ENCODE measurements at regions not wholly inside any gene's neighbourhood (a gene's known extent, or its start where the extent isn't known, plus 50 kb on each side); places are given as distances from the start of the nearest gene placed in this dataset.
A peak's percentile ranks its signal among the peaks of the same experiment; 100 is the strongest.
"Not testable (repeated sequence)": the region's sequence is repeated elsewhere in the genome, so short reads cannot be mapped to it uniquely, and the experiment has no call there.

DNA sequence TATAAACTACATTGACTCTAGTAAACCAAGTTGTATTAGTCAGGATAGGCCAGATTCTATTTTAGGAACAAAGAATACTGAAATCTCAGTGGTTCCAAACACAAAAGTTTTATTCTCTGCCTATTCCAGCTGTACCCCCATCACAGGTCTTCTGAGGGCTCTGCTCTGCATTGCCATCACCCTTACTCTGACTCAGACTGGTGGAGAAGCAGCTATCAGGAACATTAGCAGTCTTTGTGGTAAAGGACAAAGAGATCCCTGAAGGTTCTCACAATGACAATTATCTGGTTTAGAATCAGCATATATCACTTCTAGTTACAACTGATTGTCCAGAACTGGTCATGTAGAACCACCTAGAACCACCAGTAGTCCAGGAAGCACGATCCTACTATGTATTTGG is 251.1 kb downstream of the GLUD2 start:
- DNase-seq (ENCODE audit: low read depth in 3 of 3): no peak

DNA sequence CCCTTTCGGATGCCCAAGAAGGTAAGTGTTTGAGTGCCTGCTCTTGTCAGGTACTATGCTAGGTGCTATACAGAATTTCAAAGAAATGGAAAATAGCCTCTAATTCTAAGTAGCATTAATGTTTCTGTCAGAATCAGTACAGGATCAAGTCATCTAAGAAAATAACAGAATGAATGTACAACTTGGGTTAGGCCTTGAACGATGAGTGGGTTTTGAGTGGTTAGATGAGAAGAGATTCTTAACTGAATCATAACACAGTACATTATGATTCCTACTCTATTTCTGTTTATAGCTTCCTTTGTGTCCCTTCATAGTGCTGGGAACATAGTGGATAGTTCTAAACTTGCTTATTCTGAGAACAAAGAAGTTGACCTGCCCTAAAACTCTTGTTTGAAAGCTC is 253.9 kb downstream of the GLUD2 start:
- DNase-seq (ENCODE audit: low read depth in 3 of 3): no peak

DNA sequence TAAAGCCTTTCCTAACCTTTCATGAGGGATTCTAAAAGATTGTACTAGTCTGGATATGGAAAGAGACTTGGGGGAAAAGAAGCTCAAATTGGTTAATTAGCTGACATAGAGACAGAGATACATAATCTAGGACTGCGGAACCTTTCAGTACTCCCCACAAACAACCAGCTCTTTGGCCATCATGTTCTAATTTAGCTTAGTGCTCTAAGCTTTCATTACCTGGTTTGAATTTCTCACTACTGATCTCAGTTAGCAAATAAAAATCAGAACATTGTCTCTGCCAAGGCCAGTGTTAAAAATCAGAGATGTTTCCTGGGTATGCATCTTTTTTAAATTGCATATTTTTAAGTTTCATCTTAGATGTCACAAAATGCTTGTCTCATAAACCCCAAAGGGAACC is 254.4 kb downstream of the GLUD2 start:
- DNase-seq (ENCODE audit: low read depth in 3 of 3): no peak

DNA sequence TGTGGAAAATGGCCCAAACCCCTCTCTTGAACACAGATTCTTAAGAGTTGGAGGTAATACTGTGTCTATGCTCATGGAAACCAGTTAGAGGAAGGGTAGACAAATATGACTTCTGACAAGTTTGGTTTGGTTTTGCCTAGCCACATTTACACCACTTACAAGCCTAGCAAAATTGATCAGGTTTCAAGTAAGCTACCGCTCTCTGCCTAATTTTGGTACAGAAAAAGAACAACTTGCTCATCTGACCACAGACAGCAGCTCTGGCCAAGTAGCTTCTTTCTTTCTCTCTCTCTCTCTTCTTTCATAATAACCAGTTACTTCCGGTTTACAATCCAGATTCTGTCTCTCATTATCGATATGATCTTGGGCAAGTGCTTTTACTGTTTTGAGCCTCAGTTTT is 260.0 kb downstream of the GLUD2 start:
- no peak for DNase-seq (ENCODE audit: low read depth in 3 of 3)

DNA sequence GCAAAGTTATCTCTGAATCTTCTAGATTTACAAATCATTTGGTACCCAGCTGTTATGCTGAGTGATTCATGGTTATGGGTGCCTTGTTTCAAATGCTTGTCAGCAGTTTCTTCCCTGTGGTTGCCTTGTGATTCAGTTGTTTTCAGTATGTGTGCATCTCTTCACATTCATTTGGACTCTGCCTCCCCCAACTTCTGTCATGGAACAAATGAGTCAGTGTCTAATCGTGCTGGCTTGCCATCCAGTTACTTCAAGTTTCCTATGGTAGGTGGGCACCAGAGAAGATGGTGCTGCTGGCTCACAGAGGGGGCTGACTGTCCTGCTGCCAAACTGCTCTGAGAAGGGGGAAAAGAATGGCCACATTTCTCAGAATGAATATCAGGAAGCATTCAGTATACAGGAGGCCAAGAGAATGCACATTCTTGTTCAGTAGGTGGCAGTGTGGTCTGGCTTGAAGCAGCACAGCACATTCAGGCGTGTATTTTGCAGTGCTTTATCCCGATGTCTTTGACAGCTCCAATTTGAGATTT is 260.9 kb downstream of the GLUD2 start:
- peak; percentile 27 to 70 (median 49) for DNase-seq (ENCODE audit: low read depth in 3 of 3)

DNA sequence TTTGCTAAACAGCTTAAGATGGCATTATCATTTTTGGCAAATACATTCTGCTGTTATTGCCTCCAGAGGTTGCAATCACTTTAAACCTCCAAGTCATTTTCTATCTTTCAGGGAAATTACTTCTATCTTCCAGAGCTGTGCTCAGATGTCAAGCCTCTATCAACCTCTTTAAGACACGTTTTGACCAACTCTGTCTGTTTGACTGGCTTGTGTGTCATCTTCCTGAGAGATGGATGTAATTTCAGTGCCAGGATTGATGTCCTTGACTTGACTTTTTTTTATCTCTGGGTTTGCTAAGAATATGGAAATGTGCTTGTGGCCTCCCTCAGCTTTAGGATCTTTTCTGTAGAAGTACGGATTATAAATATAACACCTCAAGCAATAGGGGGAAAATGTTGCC is 263.4 kb downstream of the GLUD2 start:
- DNase-seq (ENCODE audit: low read depth in 3 of 3): no peak

DNA sequence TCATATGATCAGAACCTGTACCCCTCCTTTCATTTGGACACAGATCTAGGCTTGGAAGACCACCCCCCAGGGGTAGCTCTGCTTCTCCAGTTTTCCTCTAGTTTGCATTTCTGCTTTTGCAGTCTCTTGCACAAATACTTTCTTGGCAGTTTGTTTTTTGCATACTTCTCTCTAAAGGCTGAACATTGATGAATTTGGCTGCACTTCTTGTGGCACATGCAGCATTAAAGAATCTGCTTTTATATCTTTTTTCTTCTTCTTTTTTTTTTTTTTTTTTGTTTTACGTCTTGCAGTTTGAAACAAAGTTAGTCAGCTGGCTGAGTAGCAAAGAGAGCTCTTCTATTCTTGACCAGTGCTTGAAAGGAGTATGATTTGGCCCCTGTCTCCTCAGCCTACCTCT is 273.0 kb downstream of the GLUD2 start:
- DNase-seq (ENCODE audit: low read depth in 3 of 3): no peak

DNA sequence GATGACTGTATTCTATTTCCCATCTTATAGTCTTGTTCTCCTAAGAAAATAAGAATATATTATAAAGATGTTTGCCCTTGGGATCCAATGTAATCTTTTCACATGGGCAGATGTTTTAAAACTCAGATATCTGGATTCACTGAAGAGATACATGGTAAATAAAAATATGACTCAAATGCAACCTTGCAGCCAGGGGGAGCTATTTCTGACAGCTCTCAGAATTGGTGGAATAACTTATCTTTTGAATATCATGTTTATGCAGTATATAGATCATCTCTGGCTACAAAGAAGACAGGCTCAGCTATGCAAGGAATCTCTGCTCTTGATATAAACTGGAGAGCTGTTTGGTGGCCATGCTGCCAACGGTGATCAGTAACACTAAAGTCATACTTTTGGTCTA is 274.7 kb downstream of the GLUD2 start:
- no peak for DNase-seq (ENCODE audit: low read depth in 3 of 3)

DNA sequence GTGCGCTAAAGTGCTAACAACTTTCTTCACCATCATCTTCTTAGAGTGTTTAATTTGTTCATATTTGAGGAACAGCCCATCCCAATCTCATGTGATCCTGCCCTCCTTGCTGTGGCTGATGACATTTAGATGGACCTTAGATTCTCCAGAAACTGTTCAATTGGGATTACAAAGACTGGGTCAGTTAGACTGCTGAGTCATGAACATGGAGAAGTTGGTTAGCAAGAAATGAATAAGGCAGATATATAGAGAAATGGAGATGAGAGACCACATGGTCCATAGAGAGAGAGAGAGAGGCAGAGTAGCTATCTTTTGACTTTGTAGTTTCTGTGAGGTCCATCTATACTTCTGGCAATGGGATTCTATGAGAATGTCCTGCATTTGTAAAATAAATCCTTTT is 275.9 kb downstream of the GLUD2 start:
- DNase-seq (ENCODE audit: low read depth in 3 of 3): no peak

DNA sequence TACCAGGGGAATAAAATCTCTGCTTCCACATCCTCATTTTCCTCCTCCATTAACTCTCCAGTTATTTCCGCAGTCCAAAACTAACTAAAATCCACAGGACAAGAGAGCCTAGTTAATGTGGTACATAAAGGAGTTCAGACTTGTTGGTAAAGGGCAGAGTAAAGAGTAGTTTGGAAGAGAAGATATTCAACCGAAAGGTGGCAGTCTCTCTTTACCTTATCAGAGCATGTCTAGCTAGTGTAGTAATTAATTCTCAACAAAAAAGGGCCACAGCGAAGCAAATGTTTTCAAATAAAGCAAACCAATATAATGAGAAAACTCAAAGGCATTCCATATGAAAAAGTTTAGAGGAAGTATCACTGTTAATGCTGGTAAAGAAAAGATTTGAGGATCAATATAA is 286.5 kb downstream of the GLUD2 start:
- no peak for DNase-seq (ENCODE audit: low read depth in 3 of 3)

DNA sequence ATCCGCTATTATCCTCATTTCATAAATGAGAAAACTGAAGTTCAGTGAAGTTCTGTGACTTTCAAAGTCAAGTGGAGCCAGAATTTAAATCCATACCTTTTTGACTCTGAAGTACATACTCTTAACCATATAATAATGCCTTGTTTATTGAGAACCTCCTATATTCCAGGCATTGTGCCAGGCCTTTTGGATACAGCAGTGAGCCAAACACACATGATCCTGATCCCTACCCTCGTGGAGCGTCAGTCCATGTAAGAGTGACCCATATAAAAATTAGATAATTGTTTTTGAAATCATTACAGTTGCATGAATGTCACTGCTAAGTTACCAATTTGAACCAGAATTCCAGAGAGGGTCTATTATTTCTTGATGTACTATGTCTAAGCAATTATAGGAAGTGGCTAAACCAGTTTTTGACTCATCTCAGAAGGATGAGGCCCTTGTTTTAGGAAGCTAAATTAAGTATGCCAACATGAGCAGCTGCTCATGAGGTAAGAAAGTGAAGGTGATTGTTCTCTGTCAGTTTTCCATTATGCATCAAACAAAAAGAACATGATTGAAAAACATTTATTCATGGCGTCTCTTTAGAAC is 289.5 kb downstream of the GLUD2 start:
- no peak for DNase-seq (ENCODE audit: low read depth in 3 of 3)

DNA sequence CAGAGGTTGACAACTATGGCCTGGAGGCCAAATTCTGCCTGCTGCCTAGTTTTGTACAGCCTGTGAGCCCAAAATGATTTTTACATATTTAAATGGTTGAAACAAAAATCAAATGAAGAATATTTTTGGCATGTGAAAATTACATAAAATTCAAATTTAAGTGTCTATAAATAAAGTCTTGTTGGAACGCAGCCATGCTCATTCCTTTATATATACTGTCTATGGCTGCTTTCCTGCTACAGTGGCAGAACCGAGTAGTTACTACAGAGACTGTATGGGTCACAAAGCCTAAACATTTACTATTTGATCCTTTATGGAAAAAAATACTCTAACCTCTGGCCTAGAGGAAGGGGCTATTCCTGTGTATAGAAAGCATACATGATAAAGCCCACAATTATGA is 290.4 kb downstream of the GLUD2 start:
- DNase-seq (ENCODE audit: low read depth in 3 of 3): no peak

DNA sequence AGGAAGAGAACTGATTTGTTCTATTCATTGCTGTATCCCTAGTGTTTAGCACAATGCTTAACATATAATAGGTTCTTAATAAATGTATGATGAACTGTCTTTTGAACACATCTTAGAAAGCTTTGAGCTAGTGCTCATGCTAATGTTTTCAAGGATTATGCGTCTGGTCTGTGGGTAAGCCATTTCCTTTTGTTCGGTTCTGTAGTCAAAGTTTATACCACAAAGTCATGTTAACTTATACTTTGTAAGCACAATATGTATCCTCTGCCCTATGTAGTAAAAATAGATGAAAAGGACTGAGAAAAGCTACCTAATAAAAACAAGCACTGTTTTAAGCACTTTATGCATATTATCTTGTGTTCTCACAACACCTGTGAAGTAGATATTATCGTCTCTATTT is 301.9 kb downstream of the GLUD2 start:
- DNase-seq (ENCODE audit: low read depth in 3 of 3): no peak

DNA sequence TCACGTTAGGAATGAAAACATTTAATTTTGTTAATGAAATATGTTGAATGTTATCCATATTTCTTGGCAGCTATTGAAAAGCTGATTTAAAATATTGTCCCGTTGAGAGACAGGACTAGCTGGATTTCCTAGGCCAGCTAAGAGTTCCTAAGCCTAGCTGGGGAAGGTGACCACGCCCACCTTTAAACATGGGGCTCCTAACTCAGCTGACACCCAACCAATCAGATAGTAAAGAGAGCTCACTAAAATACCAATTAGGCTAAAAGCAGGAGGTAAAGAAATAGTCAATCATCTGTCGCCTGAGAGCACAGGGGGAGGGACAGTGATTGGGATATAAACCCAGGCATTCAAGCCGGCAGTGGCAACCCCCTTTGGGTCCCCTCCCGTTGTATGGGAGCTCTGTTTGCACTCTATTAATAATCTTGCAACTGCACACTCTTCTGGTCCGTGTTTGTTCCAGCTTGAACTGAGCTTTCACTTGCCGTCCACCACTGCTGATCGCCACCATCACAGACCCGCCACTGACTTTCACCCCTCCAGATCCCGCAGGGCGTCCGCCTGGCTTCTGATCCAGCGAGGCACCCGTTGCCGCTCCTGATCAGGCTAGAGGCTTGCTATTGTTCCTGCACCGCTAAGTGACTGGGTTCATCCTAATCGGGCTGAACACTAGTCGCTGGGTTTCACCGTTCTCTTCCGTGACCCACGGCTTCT is 308.9 kb downstream of the GLUD2 start:
- DNase-seq (ENCODE audit: low read depth in 3 of 3): no peak

DNA sequence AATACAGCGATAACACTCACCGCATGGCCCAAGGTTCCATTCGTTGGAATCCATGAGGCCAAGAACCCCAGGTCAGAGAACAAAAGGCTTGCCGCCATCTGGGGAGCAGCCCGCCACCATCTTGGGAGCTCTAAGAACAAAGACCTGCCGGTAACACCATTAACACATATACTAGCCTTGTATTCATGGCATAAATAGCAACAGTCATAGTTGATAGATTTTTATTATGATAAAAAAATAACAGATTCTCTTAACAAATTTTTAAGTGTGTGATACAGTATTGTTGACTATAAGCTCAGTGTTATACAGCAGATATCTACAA is 309.4 kb downstream of the GLUD2 start:
- DNase-seq (ENCODE audit: low read depth in 3 of 3): no peak

DNA sequence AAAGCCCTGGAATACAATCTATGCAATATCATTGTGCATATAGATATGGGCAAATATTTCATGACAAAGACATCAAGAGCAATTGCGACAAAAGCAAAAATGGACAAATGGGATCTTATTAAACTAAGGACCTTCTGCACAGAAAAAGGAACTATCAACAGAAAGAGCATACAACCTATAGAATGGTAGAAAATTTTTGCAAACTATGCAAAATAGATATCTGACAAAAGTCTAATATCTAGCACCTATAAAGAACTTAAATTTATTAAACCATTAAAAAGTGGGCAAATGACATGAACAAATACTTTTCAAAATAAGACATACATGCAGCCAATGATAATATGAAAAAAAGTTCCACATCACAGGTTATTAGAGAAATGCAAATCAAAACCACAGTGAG is 312.9 kb downstream of the GLUD2 start:
- no peak for DNase-seq (ENCODE audit: low read depth in 3 of 3)

DNA sequence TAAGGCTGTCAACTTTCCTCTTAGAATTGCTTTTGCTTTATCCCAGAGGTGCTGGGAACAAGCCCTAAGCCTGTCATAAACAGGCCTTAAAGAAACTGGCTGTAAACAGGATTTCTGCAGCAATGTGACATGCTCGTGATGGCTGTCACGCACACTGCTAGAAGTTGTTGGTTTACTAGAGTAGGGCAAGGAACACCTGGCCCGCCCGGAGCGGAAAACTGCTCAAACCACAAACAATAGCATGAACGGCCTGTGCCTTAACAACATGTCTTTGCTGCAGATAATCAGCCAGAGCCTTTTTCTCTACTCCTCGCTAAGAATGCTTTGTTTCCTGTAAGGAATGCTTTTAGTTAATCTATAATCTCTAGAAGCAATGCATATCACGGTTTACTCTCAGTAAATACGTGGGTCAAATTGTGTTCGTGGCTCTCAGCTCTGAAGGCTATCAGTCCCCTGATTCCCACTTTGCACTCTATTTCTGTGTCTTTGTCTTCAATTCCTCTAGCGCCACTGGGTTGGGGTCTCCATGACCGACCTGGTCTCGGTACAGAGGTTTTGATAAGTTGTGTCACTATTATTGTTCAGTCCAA is 318.3 kb downstream of the GLUD2 start:
- DNase-seq (ENCODE audit: low read depth in 3 of 3): no peak

DNA sequence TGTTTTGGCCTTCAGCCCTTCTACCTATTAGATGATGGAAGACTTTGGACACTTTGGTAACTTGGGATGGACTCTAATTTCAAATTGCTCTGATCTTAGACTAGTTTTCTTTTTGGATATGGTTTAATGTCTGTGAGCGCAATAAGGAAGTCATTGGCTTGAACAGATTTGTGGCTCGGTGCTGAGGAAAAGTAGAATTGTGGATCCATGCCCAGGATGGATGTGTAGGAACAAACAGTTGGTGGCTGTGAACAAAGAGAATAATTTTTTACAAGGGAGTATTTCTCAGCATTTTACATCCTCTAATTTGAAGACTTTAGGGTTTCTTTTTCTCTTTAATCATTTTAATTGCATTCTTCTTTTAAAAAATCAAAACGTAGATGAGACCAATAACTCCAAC is 327.1 kb downstream of the GLUD2 start:
- DNase-seq (ENCODE audit: low read depth in 3 of 3): no peak

DNA sequence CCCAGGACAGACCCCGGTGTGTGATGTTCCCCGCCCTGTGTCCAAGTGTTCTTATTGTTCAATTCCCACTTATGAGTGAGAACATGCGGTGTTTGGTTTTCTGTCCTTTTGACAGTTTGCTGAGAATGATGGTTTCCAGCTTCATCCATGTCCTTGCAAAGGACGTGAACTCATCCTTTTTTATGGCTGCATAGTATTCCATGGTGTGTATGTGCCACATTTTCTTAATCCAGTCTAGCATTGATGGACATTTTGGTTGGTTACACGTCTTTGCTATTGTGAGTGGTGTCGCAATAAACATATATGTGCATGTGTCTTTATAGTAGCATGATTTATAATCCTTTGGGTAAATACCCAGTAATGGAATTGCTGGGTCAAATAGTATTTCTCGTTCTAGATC is 334.5 kb downstream of the GLUD2 start:
- DNase-seq (ENCODE audit: low read depth in 3 of 3): not testable (repeated sequence)

DNA sequence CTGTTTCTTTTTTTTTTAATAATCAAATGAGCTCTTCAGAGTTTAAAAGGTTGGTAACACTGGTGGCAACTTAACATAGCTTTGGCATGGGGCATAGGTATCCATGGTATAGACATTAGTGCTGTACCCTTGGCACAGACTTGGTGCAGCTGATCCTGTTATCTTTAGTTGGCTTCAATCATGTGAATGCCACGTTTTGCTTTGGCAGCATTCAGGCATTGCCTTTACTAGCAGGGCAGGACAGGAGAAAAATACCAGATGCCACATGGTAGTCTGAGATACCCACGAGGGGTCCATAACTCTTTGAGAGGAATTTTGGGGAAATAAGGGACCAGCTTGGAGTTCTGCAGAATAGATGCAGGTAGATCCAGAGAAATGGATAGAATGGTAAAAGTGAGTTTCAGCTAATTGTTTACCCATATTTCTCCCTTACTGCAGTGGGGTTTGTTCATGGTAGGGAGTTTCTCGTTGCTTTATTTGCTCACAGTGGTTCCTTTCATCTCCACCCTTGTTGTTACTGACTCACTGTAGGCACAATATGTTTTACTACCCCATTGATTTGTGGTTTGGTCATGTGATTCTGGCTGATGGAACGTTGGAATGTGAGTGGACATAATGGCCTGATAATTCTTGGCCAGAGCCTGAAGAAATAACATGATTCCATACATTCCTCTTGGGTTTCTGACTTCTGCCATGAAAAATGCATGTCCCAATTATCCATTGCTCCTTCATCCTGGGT is 342.7 kb downstream of the GLUD2 start:
- no peak for DNase-seq (ENCODE audit: low read depth in 3 of 3)

DNA sequence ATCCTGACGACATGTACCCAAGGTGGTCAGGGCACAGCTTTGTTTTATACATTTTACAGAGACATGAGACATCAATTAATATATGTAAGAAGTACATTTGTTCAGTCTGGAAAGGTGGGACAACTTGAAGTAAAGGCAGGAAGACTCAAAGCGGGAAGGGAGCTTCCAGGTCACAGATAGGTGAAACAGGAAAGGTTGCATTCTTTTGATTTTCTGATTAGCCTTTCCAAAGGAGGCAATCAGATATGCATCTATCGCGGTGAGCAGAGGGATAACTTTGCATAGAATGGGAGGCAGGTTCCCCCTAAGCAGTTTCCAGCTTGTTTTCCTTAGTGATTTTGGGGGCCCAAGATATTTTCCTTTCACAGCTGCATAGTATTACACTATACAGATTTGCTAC is 358.4 kb downstream of the GLUD2 start:
- DNase-seq (ENCODE audit: low read depth in 3 of 3): no peak

DNA sequence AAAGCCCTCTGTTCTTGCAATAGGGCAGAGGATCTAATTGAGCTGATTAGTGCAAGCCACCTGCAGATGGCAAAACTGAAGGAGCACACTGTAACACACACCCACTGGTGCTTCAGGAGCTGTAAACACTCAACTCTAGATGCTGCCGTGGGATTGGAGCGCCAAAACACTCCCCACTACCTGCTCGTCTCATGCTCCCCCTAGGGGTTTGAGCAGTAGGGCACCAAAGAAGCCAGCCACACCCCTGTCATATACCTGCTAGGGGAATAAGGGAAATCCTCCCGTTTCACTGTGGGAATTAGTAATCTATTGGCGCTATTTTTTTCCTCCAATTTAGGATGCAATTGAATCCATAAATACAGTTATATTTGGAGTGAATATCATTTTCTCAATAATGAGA is 360.2 kb downstream of the GLUD2 start:
- no peak for DNase-seq (ENCODE audit: low read depth in 3 of 3)

DNA sequence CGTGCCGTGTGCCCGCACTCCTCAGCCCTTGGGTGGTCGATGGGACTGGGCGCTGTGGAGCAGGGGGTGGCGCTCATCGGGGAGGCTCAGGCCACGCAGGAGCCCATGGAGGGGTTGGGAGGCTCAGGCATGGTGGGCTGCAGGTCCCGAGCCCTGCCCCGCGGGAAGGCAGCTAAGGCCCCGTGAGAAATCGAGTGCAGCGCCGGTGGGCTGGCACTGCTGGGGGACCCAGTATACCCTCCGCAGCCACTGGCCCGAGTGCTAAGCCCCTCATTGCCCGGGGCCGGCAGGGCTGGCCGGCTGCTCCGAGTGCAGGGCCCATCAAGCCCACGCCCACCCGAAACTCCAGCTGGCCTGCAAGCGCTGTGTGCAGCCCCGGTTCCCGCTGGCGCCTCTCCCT is 384.1 kb downstream of the GLUD2 start:
- not testable (repeated sequence) for DNase-seq (ENCODE audit: low read depth in 3 of 3)
